Fibroblast of skin of scalp (primary cell): ENCODE measurements at regions not wholly inside any gene's neighbourhood (a gene's known extent, or its start where the extent isn't known, plus 50 kb on each side); places are given as distances from the start of the nearest gene placed in this dataset.
"Not testable (repeated sequence)": the region's sequence is repeated elsewhere in the genome, so short reads cannot be mapped to it uniquely, and the experiment has no call there.

Source experiments
- DNase-seq: peaks from one replicate; pipeline ENCODE4 v3.0.0-alpha.2; 2013

- DNase-seq: no peak
Measured at GRCh38 chr4:157776930-157777528, 395.8 kb downstream of the GASK1B start.

DNA sequence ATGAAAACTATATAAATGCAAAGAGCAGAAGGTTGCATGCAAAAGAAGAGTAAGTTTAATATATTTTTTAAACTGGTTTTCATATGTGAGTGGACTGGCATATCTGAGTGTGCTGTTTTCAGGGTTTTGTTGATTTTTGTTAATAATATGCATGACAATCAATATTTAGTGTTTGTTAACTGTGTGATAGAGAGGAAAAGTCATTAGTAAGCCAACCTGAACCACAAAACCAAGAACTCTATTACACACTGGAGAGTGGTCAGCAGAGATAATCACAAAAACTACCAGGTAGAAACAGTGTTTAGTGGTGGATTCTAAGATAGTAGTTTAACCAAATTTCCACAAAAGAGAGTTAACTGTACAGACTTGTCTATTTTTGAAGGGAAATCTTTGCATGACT is 396.9 kb downstream of the GASK1B start:
- no peak for DNase-seq

- DNase-seq: no peak
Measured at GRCh38 chr4:157772907-157773306, 399.9 kb downstream of the GASK1B start.

GRCh38 chr4:157768419-157768818 is 404.4 kb downstream of the GASK1B start:
- no peak for DNase-seq

DNA sequence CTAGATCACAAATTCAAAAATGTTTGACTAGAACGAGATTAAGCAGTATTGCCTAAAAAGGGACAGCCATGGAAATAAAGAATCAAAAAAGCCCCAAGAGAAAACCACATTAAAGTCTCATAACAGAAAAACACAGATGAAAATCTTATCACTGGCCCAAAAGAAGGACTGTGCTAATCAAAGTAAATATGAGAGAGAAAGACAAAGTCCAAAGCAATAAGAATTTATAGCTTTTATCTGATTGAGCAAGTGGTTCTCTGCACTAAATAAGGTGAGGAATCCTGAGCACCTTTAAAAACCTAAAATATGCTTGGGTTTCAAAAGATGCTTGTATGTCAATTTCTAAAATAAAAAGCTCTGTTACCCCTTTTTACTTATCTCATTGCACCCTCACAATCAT is 409.3 kb downstream of the GASK1B start:
- no peak for DNase-seq

GRCh38 chr4:157754410-157754809 is 418.4 kb downstream of the GASK1B start:
- no peak for DNase-seq

DNA sequence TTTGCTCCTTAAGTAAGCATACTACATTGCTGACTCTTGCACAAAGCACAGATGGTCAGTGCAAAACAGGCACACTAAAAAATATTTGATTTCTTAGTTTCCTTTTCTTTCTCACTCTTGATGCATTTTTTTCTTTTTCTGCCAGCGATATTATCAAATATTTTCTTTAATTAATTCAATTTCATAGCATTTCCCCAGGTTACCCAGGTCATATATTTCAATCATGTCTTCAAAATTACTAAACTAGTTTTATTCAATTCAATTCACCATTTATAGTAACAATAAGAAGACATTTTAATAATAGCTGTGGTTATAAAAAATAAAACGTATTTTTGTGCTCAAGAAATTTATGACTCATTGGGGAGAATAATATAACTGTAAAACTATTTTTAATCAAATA is 421.2 kb downstream of the GASK1B start:
- DNase-seq: no peak

DNA sequence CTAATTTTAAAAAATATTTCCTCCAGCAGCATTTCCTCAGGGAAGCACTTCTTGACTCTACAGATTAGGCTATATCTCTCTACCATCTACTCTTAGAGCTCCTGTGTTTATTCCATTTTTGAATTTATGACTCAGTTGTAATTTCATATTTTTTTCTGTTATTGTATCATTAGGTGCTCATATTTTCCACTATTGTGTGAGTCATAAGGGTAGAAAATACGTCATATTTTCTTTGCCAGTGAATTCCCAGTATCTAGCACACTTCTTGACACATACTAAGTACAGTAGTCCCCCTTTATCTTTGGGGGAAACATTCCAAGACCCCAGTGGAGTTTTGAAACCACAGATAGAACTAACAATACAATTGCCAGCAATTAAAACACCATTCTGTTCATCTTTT is 431.2 kb downstream of the GASK1B start:
- no peak for DNase-seq

- DNase-seq: no peak
Measured at GRCh38 chr4:157739242-157739641, 433.6 kb downstream of the GASK1B start.

GRCh38 chr4:157728215-157728614 is 444.6 kb downstream of the GASK1B start:
- DNase-seq: no peak

DNA sequence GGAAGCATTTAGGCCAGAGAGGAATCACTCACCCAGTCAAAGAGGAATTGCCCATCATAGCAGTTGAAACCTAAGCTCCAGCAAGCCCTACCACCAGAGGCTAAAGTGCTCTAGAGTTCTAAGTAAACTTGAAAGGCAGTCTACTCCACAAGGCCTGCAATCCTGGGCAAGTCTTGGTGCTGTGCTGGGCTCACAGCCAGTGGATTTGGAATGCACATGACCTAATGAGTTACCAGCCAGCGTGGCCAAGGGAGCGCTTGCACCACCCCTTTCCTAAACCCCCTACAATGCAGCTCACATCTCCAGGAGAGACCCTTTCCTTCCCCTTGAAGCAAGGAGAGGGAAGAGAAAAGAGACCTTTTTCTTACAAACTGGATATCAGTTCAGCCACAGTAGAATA is 445.7 kb downstream of the GASK1B start:
- no peak for DNase-seq

- no peak for DNase-seq
Measured at GRCh38 chr4:157722146-157722545, 450.7 kb downstream of the GASK1B start.

DNA sequence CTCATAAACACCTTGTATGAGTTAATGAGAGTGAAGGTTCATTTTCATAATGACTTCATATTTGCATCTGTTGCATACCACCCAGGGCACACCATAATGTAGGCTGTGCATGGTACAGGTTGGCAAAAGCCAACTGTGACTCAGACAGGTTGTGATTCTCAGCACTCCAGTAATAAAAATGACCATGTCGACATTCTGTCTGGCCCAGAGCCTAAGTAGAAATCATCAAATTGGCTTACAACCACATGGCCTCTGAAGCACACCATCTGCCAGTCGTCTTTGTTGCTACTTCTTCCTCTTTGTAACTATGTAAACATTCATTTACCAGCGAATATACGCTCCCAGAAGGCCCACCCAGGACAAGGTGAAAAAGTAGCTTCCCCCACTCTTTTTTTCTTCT is 459.5 kb downstream of the GASK1B start:
- DNase-seq: no peak

GRCh38 chr4:157706155-157706554 is 466.7 kb downstream of the GASK1B start:
- DNase-seq: no peak

DNA sequence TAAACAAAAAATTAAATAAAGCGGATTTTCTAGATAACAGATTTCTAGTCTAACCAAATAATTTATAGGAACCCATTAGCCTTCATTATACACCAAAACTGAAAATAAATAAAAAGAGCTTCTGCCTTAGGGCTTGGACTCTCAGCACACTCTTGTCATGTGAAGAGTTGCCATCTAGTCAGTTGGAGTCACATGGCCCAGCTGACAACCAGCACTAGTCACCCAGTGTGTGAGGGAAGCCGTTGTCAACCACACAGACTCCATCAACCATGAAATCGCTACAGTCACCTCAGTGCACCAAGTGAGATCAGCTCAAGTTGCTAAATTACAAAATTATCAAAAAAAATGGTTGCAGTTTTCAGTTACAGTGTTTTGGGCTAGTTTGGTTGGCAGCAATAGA is 470.0 kb downstream of the GASK1B start:
- no peak for DNase-seq

- no peak for DNase-seq
Measured at GRCh38 chr4:157701695-157701994, 471.2 kb downstream of the GASK1B start.

DNA sequence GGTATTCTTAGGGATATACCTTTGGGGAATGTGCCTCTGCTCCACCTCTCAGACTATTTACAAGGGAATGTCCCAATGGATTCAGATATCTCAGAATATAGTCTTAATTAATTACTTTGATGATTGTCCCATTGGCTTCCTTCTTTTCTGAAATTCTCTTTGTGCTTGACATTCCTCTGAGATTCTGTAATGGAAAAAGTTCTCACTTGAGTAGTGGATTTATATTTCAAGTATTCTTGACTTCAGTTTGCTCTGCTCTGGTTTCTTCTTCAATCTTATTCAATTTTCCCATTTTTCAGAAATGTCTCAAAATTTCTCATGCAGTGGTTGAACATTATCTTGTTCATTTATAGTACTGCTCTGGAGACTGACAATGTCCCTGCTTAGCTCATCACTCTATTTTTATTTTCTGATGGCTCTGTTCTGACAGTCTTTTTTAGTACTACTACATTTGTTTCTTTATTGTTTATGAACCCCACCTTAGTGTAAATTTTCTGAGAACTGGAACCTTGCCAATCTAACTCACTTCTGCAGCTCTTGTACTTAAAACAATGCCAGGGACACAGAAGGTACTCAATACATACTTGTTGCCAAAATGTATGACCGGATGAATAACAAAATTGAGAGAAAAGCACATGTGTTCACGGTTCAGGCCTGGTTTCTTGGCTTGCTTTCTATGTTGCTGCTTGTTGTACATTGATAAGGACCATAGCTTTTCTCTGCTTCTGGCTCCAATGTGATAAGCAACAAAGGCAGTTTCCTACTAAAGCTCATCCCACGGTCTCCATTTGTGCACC is 471.7 kb downstream of the GASK1B start:
- no peak for DNase-seq

DNA sequence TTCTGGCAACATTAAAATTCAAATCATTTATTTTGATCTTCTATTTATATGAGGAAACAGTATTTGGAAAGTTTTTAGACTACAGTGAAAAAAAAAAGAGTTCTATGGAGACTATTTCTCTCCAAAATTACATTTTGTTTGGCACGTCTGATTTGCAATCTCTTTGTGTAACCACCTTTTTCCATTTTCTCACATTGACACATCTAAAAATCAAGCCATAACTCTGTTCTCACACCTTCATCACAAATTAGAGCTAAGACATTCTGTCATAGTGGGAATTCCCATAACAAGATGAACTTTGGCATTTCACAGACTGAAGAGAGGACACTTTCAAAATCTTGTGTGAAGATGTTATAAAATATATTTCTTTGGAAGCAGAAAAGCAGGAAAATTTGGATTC is 468.9 kb downstream of the GRIA2 start:
- no peak for DNase-seq

- no peak for DNase-seq
Measured at GRCh38 chr4:157687971-157688370, 467.4 kb downstream of the GRIA2 start.

DNA sequence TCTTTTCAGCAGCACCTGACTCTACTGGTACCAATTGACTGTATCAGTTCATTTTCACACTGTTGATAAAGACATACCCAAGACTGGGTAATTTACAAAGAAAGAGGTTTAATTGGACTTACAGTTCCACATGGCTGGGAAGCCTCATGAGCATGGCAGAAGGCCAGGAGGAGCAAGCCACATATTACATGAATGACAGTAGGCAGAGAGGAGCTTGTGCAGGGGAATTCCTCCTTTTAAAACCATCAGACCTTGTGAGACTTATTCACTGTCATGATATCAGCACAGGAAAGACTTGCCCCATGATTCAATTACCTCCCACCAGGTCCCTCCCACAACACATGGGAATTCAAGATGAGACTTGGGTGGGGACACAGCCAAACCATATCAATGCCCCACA is 458.8 kb downstream of the GRIA2 start:
- not testable (repeated sequence) for DNase-seq

DNA sequence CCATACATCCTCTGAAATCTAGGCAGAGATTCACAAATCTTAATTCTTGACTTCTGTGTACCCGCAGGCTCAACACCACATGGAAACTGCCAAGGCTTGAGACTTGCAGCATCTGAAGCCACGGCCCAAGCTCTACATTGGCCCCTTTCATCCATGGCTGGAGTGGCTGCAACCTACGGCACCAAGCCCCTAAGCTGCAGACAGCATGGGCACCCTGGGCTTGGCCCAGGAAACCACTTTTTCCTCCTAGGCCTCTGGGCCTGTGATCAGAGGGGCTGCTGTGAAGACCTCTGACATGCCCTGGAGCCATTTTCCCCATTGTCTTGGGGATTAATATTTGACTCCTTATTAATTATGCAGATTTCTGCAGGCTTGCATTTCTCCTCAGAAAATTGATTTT is 457.9 kb downstream of the GRIA2 start:
- no peak for DNase-seq

DNA sequence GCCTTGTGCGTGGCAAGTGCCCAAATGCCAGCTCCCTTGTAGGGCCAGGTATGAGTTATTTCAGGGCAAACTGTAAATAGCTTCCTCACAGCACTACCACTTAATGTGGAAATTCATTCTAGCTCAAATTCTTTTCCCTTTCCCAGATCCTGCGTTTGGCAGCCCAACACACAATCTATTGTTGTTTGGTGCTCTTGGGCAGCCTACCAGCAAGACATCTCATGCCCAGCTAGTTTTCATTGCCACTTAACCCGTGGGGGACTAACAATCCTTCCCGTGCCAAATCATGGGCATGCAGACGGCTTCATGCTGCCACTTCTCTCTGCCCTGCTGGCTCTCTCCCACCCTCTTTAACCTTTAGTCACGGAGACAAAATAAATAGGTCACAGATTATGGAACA is 454.2 kb downstream of the GRIA2 start:
- DNase-seq: no peak

- DNase-seq: no peak
Measured at GRCh38 chr4:157667836-157668235, 447.3 kb downstream of the GRIA2 start.

DNA sequence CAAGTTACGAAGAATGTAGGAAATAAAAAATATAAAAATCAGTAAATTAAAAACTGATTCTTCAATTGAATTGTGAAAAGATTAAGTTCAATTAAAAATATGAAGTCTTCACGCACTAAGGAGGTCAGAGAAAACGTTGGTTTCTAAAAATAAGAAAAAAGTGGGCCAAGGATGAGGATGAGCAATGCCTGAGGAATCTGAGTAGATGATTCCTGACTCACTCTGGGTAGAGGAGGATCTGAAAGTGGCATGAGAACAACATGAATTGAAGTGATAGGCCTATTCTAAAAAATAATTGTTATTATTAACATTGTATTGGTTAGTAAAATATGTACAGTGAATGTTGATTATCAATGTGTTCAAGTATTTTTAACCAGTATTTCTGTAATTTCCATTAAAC is 444.2 kb downstream of the GRIA2 start:
- peak; percentile 27 for DNase-seq
